ENCODE measurements at regions not wholly inside any gene's neighbourhood (a gene's known extent, or its start where the extent isn't known, plus 50 kb on each side); places are given as distances from the start of the nearest gene placed in this dataset.

GRCh38 chr9:115553060-115553773, 435.3 kb upstream of the TNC start:
- no peak for TF ChIP-seq POLR2A (IDR thresholded peaks at IDR 0.05)
- TF ChIP-seq CTCF (IDR thresholded peaks at IDR 0.05) = no peak
